Epithelial cell of proximal tubule (primary cell): ENCODE measurements at regions not wholly inside any gene's neighbourhood (a gene's known extent, or its start where the extent isn't known, plus 50 kb on each side); places are given as distances from the start of the nearest gene placed in this dataset.

Experiments
- DNase-seq: peaks from one replicate; pipeline ENCODE4 v3.0.0-alpha.2; 2011; ENCODE audit warnings: low read depth
- H3K4me3 ChIP-seq: 2 replicates; pipeline ENCODE4 v1.5.1; 2011; ENCODE audit warnings: low read depth, mild to moderate bottlenecking, low read length
- CTCF ChIP-seq: conservative IDR thresholded peaks from 2 replicates; pipeline ENCODE4 v1.5.1; 2012; ENCODE audit warnings: low read depth, mild to moderate bottlenecking, low read length

GRCh38 chr6:88358846-88359245 lies 192.7 kb upstream of the CNR1 start:
- H3K4me3 ChIP-seq, result no peak overlapping the region
- DNase-seq, result peak; percentile 56
- TF ChIP-seq CTCF, result no peak

DNA sequence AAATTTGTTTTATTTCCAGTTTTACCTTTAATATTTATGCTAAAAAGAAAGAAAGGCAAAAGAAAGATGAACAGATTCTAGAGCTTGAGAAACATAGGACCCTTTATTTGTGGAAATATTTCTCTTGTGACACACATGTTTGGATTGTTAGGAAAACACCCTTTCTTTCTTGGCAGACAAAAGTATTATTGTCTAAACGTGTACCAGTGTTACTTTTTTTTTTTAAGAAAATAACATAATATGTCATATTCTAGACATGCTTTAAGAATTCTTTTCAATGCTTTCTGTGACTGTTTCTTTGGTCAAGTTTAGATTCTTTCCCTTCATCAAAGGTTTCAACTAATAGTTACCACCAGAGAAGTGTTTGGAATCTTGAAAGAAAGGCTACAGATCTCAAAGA lies 183.4 kb upstream of the CNR1 start:
- TF ChIP-seq CTCF, result no peak
- no peak overlapping the region for H3K4me3 ChIP-seq
- DNase-seq, result no peak

DNA sequence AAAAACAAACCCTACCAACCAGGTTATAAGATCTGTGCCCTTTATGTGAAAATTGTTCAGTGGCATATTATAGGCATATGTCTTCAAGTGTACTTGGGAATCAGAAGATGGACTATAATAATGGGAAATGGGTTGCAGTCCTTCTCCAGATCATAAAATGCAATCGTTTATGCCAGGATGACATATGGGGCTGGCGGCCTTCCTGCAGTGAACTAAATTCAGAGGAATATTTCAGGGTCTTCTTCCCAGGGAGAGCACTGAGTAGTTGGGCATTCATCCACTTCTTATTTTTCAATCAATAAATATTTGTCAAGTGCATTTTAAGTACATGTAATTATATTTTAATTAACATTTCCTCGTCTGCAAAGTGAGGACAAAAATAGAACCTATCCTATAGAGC lies 176.2 kb upstream of the CNR1 start:
- DNase-seq, result no peak
- H3K4me3 ChIP-seq, result no peak overlapping the region
- no peak for TF ChIP-seq CTCF

- H3K4me3 ChIP-seq, result no peak overlapping the region
- no peak for DNase-seq
- TF ChIP-seq CTCF, result no peak
Observed at GRCh38 chr6:88339761-88340160, 173.6 kb upstream of the CNR1 start.

- H3K4me3 ChIP-seq, result no peak overlapping the region
- TF ChIP-seq CTCF, result no peak
- no peak for DNase-seq
Observed at GRCh38 chr6:88321306-88321705, 155.2 kb upstream of the CNR1 start.

- TF ChIP-seq CTCF, result no peak
- DNase-seq, result no peak
- no peak overlapping the region for H3K4me3 ChIP-seq
Observed at GRCh38 chr6:88311561-88311960, 145.4 kb upstream of the CNR1 start.

GRCh38 chr6:88304520-88304919 lies 138.4 kb upstream of the CNR1 start:
- peak; percentile 67 for DNase-seq
- H3K4me3 ChIP-seq, result no peak overlapping the region
- no peak for TF ChIP-seq CTCF
